Caco-2 (cell line): ENCODE measurements at regions not wholly inside any gene's neighbourhood (a gene's known extent, or its start where the extent isn't known, plus 50 kb on each side); places are given as distances from the start of the nearest gene placed in this dataset.

Source experiments
- BruUV-seq: library from RNA; stranded (reverse); fragments of 400-500 nt; replicated peaks from 2 replicates; lab custom pipeline; 2021; lab: Mats Ljungman, UMichigan
- CTCF ChIA-PET: fragments of 300-600 bp; sonication (Branson Sonifier 250); formaldehyde crosslinking; loops from one replicate; lab custom pipeline; 2022; ENCODE audit warnings: antibody characterized with exemption; lab: Charles Lee
- POLR2A ChIA-PET: fragments of 300-600 bp; sonication (Branson Sonifier 250); formaldehyde crosslinking; loops from one replicate; lab custom pipeline; 2022; ENCODE audit warnings: antibody characterized with exemption; lab: Charles Lee
- DNase-seq, 2 experiments: peaks; one replicate each; pipeline versions ENCODE4 v3.0.0 to v3.0.0-alpha.2; 2020 to 2022
- H3K27me3 ChIP-seq: replicated peaks from 2 replicates; pipeline ENCODE4 v1.6.0; 2011; ENCODE audit warnings: low read length; ENCODE audit not compliant: control insufficient read depth, insufficient read depth
- H3K36me3 ChIP-seq: 2 replicates; pipeline ENCODE4 v1.5.1; 2011; ENCODE audit warnings: low read length; ENCODE audit not compliant: control insufficient read depth, insufficient read depth
- H3K4me1 ChIP-seq: fragments of 250-450 bp; sonication (Bioruptor Pico); 2 replicates; pipeline ENCODE4 v1.5.1; 2020; ENCODE audit warnings: mild to moderate bottlenecking
- H3K4me3 ChIP-seq: 2 replicates; pipeline ENCODE4 v1.5.1; 2011; ENCODE audit warnings: low read depth, mild to moderate bottlenecking, control low read depth, low read length
- H3K9me3 ChIP-seq: fragments of 250-450 bp; sonication (Bioruptor Pico); 2 replicates; pipeline ENCODE4 v1.5.1; 2020; ENCODE audit warnings: mild to moderate bottlenecking, moderate library complexity
- H3K27ac Mint-ChIP-seq: one replicate; pipeline ENCODE4 v1.8.0; 2022; ENCODE audit warnings: mixed read lengths; ENCODE audit not compliant: unreplicated experiment
- H3K27me3 Mint-ChIP-seq: one replicate; pipeline ENCODE4 v1.8.0; 2022; ENCODE audit warnings: mixed read lengths; ENCODE audit not compliant: insufficient read depth, unreplicated experiment
- H3K36me3 Mint-ChIP-seq: one replicate; pipeline ENCODE4 v1.8.0; 2022; ENCODE audit warnings: mild to moderate bottlenecking, mixed read lengths; ENCODE audit not compliant: insufficient read depth, unreplicated experiment
- H3K4me1 Mint-ChIP-seq: one replicate; pipeline ENCODE4 v1.8.0; 2022; ENCODE audit warnings: low read depth, mixed read lengths; ENCODE audit not compliant: unreplicated experiment
- H3K4me3 Mint-ChIP-seq: one replicate; pipeline ENCODE4 v1.8.0; 2022; ENCODE audit warnings: mild to moderate bottlenecking, moderate library complexity, mixed read lengths; ENCODE audit not compliant: unreplicated experiment
- H3K9me3 Mint-ChIP-seq: one replicate; pipeline ENCODE4 v1.8.0; 2022; ENCODE audit warnings: mixed read lengths; ENCODE audit not compliant: unreplicated experiment
- intact Hi-C: fragments of 100-400 bp; cut with micrococcal nuclease; formaldehyde crosslinking; loops from one replicate; pipeline ENCODE4 v1.10.0; 2022; ENCODE audit not compliant: unreplicated experiment
- TF ChIP-seq, protein P1 (sequence below), 2 experiments: fragments of 200-600 bp in 1 of 2; IDR thresholded peaks; 1 replicate in 1 of 2; 2 replicates in 1 of 2; pipeline versions ENCODE4 v1.5.1 to v1.8.0; 2011 to 2022; ENCODE audit warnings: antibody characterized with exemption in 1 of 2, control low read depth in 1 of 2, inconsistent platforms in 1 of 2, low read depth in 1 of 2, low read length in 1 of 2, mild to moderate bottlenecking in 1 of 2, moderate library complexity in 1 of 2; ENCODE audit not compliant: insufficient read depth in 1 of 2, severe bottlenecking in 1 of 2, unreplicated experiment in 1 of 2

DNA sequence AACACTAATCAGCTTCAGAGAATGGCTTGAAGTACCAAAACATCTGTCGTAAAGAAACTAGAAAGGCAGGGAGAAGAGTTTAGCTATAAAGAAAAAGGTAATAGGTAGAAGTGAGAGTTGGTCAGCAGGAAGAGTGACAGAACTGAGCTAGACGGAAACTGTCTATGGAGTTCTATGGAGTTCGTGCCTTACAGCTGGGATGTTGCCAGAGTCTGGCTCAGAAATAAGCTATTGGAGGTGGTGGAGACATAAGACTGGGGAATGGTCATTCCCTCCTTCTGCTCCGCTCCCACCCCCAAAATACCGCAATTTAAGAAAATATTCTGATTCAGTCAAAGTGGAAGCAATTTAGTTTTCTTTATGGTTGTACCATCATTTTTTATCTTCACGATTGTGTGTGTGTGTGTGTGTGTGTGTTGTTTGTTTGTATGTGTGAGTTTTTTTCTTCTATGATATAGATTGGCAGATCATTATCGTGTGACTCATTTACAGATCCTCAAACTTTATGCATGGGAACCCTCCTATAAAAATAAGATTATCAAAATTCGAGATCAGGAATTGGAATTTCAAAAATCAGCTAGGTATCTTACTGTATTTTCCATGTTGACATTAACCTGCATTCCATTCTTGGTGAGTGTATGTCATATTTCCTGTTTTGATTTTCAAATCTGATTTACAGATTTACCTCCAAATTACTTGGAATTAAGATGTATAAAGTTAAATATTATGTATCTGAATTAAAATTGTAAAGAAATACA is 79.0 kb downstream of the HSPA13 start:
- Histone ChIP-seq H3K4me1 (no peaks in the 10 kb centered on the region), H3K36me3 (no peaks in the 10 kb centered on the region), H3K27me3 (no peaks in the 10 kb centered on the region), H3K9me3 (no peaks in the 10 kb centered on the region), H3K4me3 (no peak overlapping the region)
- intact Hi-C loops = no loop called here
- Mint-ChIP-seq H3K9me3 (no peaks in the 10 kb centered on the region), H3K4me1 (no peaks in the 10 kb centered on the region), H3K36me3 (no peaks in the 10 kb centered on the region), H3K4me3 (no peak overlapping the region), H3K27me3 (peaks cover 10% of the 10 kb centered on the region), H3K27ac (no peak overlapping the region)
- TF ChIP-seq, protein P1, sequence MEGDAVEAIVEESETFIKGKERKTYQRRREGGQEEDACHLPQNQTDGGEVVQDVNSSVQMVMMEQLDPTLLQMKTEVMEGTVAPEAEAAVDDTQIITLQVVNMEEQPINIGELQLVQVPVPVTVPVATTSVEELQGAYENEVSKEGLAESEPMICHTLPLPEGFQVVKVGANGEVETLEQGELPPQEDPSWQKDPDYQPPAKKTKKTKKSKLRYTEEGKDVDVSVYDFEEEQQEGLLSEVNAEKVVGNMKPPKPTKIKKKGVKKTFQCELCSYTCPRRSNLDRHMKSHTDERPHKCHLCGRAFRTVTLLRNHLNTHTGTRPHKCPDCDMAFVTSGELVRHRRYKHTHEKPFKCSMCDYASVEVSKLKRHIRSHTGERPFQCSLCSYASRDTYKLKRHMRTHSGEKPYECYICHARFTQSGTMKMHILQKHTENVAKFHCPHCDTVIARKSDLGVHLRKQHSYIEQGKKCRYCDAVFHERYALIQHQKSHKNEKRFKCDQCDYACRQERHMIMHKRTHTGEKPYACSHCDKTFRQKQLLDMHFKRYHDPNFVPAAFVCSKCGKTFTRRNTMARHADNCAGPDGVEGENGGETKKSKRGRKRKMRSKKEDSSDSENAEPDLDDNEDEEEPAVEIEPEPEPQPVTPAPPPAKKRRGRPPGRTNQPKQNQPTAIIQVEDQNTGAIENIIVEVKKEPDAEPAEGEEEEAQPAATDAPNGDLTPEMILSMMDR (IDR thresholded peaks at IDR 0.05; ENCODE audit: insufficient read depth in 1 of 2, low read depth in 1 of 2, low read length in 1 of 2, severe bottlenecking in 1 of 2, unreplicated experiment in 1 of 2) = no peak
- POLR2A ChIA-PET = no interaction called here
- DNase-seq = no peak
- no TSS peak for BruUV-seq
- CTCF ChIA-PET = no interaction called here

DNA sequence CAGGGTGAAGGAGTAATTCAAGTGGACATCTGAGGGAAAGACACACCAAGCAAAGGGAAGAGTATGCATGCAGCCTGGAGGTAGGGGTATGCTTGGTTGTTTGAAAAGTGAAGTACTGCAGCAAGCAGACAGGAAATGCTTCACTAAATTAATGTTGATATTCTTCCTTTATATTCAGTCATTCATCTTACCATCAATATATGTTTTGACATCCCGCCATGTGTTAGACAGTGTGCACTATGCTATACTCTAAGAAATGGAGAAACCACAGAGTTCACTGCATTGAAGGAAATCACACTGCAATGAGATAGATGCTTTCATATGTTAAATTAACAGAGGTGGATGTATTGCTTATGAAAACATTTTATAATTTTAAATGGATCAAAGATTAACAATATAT is 82.9 kb downstream of the HSPA13 start:
- Mint-ChIP-seq H3K27ac (no peak overlapping the region), H3K9me3 (no peaks in the 10 kb centered on the region), H3K4me3 (no peak overlapping the region), H3K27me3 (no peaks in the 10 kb centered on the region), H3K36me3 (no peaks in the 10 kb centered on the region), H3K4me1 (no peaks in the 10 kb centered on the region)
- Histone ChIP-seq H3K4me3 (no peak overlapping the region), H3K9me3 (no peaks in the 10 kb centered on the region), H3K27me3 (no peaks in the 10 kb centered on the region), H3K4me1 (no peaks in the 10 kb centered on the region), H3K36me3 (no peaks in the 10 kb centered on the region)
- ChIA-PET CTCF (no interaction called here), POLR2A (no interaction called here)
- TF ChIP-seq, protein P1 (IDR thresholded peaks at IDR 0.05; ENCODE audit: insufficient read depth in 1 of 2, low read depth in 1 of 2, low read length in 1 of 2, severe bottlenecking in 1 of 2, unreplicated experiment in 1 of 2) = no peak
- DNase-seq = no peak
- intact Hi-C loops = no loop called here
- no TSS peak for BruUV-seq

DNA sequence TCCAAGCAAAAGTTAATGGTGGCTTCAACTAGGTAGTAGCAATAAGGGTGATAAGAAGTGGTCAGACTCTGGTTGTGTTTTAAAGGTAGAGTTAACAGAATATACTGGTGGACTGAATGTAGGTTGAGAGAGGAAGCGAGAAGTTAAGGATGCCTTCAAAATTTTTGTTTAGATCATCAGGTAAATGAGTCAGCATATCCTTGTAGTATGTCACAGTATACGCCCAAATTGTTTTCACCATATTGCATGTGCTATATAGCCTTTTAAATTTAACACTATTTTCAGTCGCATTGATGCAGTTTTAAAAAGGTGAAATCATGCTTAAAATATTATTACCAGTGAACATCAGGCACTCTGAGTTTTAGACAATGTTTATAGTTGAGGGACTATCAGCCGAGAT is 74.6 kb downstream of the RBM11 start:
- Mint-ChIP-seq H3K36me3 (no peaks in the 10 kb centered on the region), H3K27ac (no peak overlapping the region), H3K4me1 (no peaks in the 10 kb centered on the region), H3K27me3 (peaks cover 10% of the 10 kb centered on the region), H3K4me3 (no peak overlapping the region), H3K9me3 (no peaks in the 10 kb centered on the region)
- Histone ChIP-seq H3K4me1 (no peaks in the 10 kb centered on the region), H3K9me3 (no peaks in the 10 kb centered on the region), H3K36me3 (no peaks in the 10 kb centered on the region), H3K4me3 (no peak overlapping the region), H3K27me3 (no peaks in the 10 kb centered on the region)
- ChIA-PET CTCF (no interaction called here), POLR2A (no interaction called here)
- intact Hi-C loops = no loop called here
- DNase-seq = no peak
- BruUV-seq = no TSS peak
- TF ChIP-seq, protein P1 (IDR thresholded peaks at IDR 0.05; ENCODE audit: insufficient read depth in 1 of 2, low read depth in 1 of 2, low read length in 1 of 2, severe bottlenecking in 1 of 2, unreplicated experiment in 1 of 2) = no peak
